NCI-H187 treated with DMSO at 0.1 percent for 48 hours (cell line): ENCODE measurements at regions not wholly inside any gene's neighbourhood (a gene's known extent, or its start where the extent isn't known, plus 50 kb on each side); places are given as distances from the start of the nearest gene placed in this dataset.
"Not testable (repeated sequence)": the region's sequence is repeated elsewhere in the genome, so short reads cannot be mapped to it uniquely, and the experiment has no call there.

Experiments used
- DNase-seq: peaks from one replicate; lab custom pipeline; 2025; lab: John Stamatoyannopoulos, UW

DNA sequence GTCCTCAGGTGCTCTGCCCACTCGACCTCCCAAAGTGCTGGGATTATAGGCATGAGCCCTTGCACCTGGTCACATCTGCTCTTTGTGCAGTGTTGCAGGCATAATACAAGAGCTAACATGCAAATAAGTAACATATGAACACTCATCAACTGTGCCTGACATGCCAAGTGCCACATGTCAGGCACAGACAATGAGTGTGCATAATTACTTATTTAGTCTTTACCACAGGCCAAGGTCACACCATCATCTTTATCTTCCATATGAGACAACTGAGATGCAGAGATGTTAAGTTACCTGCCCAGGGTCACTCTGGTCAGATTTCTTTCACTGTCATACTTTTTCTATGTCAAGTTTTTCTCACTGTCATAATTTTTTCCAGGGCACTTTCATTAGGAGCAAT lies 126.1 kb downstream of the PPIAL4G start:
- DNase-seq, result no peak

DNA sequence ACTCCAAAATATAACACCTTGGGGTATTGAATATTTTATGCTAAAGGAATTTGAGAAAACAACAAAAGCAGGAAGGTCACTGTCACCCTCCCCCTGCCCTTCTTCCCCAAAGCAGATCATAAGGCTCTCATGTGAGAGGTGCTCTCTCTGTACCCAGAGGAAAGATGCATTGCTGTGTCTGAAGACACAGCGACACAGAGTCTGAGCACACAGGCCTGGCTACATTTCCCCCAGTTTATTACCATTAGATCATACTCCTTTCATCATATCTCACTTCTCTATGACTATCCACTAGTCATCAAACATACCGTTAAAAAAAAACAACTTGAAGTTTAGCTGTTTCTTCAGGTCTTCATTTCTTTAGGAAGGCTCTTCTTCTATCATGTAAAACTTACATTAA lies 127.1 kb downstream of the PPIAL4G start:
- no peak for DNase-seq

DNA sequence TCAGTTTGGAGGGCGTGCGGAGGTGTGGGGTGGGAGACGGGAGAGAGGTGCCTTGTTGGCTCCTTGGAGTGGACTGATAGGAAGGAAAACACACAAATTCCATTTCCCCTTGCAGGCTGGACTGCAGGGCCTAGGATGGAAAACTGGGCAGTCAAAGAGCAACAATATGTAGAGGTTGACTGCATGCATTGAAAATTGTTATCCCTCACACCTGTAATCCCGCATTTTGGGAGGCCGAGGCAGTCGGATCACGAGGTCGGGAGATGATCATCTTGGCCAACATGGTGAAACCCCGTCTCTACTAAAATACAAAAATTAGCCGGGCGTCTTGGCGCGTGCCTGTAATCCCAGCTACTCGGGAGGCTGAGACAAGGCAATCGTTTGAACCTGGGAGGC lies 128.2 kb downstream of the PPIAL4G start:
- no peak for DNase-seq

DNA sequence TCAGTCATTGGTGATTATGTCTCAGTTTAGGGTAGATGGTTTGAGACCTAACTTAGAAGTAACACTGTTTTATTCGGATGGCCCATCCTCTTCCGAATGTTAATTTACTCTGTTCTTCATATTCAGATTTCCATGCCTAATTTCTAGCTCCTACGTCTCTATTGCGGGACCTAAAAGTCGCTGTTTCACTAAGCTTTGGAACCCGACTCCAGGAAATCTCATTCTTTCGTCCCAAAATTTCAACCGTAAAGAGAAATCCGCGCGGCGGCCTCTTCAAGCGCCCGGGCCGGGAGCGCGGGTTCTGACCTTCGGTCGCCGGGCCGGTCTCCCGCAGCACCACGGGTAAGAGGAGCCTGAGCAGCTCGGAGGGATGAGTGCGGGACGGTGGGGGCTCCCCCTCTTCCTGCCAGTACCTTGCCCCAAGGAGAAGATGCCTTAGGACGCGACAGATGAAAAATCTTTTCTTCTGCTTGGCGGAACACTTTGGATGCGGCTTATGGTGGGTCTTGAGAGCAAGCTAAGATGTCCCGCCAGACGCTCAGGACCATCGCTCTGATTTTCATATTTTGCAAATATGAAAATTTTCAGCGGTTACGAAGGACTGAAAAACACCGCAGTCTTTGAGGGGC lies 128.7 kb downstream of the PPIAL4G start:
- DNase-seq, result no peak

DNA sequence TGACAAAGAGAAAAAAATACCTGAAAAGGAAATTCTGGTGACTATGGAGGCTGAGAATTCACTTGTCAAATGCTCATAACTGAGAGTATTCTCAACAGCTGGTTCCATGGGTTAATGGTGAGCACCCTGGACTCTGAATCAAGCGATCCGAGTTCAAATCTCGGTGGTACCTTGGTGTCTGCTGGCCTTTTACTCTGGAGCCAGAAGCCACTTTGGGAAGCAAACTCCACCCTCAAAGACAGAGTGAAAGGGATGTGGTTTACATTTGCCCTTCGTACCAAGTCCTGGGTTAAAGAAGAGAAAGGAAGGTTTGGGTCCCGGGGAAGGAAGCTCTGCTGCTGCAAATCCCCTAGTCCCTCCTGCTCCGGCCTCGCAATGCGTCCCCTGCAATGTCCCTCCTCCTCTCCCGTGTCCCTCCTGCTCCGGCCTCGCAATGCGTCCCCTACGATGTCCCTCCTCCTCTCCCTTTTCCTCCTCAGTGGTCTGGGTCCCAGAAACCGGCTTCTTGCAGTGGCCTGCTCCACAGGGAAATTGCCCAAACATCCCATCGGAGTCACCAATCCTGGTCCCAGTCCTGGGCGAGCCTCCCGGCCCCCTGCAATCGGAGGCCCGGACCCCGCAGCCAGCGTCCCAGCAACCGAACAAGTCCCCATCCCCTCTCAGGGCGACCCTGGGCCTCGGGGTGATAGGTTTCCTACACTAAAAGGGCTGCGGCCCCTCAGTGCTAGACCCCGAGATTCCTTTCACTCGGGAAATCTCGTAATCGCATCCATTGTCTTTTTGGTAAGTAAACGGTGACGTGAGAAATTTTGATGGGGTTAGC lies 129.4 kb downstream of the PPIAL4G start:
- DNase-seq, result no peak

DNA sequence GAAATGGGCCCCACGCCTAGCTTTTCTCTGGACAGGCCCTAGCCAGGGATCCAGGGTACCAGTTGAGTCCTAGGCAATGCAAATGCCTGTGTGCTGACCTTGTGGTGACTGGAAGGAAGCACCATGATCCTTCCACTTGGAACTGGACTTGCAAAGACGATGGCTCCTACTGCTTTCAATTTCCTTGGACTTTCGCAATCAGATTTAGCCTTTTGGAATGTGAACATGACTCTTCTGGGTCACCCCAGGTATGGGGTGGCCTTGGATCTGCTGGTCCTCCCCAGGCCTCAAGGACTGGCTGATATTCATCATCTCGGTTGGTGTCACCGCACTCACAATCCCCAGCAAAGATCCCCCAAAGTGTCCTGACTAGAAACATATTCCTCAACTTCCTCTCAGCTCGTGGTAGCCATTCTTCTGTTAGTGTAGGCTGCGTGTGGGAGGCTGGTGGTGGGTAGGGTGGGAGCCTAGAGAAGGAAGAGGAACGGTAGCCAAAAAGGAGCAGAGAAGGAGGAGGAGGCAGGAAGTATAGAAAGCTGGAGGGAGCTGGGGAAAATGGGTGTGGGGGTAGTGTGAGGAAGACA lies 130.5 kb downstream of the PPIAL4G start:
- DNase-seq, result no peak

DNA sequence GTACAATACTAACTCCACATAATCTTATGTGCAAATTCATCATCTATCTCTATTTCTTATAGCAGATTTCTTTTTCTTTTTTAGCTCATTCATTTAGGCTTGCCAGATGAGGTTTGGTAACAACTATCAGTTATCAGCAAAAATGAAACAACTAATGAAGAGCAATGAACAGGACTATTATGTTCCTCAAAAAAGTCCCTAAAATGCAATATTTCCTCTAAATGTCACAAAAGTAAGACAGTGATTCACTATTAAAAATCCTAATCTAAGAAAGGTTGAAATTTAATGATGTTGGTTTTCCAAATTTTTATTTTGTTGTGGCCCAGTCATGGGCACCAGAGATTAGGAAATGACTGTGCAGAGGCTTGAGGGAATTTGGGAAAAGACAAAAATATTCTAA lies 135.3 kb downstream of the PPIAL4G start:
- DNase-seq, result no peak

DNA sequence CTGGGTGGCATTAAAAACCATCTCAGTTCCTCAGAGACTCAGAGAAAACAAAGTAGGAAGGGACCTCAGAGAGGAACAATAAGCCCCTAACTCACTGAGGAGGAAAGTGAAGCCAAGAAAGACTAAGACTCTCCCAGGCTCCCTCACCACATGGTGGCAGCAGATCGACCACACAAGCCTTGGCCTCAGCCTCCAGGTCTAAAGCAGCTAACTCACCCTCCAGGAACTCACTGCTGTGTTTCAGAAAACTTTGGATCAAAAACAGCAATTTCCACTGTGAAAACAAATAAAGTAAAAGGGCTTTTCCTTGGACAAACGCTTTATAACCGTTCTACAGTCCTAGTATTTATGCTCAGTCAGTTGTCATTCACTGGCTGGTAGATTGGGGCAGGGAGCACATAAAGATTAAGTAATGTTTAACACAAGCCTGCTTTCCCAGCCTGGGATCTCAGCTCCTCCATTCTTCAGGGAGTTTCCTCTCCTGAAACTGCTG lies 137.4 kb downstream of the PPIAL4G start:
- DNase-seq, result not testable (repeated sequence)

DNA sequence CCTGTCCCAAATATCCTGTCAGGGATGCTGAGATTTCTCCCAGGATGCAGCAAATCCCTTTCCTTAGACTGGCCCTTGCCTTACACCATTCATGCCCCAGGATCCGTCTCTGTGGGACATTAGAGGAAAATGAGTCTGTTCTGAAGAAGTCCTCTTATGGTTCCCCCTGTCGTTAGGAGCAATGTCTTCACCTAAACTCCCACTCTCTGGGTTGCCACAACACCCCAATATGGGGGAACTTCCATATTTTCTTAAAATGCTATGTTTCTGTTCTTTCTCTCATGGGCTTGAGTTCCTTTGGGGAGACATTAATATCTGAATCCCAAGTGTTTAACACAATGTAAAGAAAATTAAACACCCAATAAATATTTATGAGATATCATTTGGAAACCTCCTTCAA lies 138.5 kb downstream of the PPIAL4G start:
- not testable (repeated sequence) for DNase-seq

DNA sequence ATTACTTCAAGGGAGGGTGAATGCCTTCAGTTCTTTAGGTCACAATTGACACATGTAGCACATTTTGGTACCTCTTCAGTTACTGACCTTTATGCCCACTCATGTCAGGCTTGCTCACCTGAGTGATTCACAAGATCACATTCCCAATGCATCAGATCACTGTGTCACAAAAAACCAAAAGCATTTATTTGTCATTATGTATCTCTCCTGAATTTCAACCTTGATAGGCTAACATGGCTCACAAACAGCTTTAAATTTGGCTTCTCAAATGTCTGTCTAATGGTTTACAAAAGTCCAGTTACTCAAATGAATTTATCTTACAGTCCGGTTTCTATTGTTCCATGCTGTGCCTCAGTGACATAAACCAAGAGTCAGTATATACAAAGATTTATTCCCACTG lies 141.4 kb downstream of the PPIAL4G start:
- not testable (repeated sequence) for DNase-seq

DNA sequence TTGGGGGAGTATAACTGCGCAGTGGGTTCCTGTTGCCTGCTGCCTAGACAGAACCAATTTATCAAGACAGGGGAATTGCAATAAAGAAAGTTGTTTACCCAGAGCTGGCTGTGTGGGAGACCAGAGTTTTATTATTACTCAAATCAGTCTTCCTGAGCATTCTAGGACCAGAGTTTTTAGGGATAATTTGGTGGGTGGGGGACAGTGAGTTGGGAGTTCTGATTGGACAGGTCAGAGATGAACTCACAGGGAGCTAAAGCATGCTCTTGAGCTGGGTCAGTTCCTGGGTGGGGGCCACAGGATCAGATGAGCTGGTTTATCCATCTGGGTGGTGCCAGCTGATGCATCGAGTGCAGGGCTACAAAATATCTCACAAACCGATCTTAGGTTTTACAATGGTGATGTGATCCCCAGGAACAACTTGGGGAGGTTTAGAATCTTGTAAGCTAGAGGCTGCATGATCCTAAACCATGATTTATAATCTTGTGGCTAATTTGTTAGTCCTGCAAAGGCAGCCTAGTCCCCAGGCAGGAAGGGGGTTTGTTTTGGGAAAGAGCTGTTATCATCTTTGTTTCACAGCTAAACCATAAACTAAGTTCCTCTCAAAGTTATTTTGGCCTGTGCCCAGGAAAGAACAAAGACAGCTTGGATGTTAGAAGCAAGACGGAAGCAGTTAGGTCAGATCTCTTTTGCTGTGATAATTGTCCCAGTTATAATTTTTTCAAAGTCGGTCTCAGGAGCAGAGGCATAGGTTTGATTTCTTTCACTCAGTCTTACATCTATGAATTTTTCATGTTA lies 146.8 kb downstream of the PPIAL4G start:
- DNase-seq, result not testable (repeated sequence)

DNA sequence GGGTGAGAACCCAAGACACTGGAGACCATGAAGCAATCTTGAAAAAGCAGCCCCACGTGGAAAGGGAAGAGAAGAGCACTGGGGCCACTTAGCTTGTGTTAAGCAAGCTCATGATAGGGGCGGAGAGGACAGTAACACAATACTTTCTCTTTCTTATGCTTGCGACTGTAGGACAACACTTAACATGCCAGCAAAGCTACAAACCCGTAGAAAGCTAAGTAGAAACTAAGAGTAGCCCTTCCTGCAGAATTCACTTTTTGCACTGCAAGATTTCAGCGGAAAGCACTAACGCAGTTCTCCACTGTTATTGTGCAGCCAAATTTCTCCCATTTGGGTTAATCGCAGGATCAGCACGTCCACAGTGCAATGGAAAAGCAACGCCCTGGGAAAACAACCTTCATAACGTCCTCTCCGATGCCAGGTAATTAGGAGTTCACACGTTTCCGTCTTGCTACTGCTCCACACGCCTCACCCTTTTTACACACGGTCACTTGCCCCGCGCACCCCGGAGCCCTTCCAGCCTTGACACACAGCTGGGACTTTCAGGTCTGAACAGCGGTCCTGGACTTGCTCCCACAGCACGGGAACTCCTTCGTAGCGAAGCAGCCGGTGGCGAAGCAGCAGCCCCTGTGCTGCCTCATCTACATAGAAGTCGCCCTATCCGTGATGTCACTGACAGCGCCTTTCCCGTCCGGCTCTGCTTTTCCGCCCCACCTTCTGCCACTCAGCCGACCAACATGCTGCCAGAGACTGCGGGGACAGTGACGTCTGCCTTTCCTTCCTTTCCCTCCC lies 148.6 kb downstream of the PPIAL4G start:
- peak; percentile 98 for DNase-seq

DNA sequence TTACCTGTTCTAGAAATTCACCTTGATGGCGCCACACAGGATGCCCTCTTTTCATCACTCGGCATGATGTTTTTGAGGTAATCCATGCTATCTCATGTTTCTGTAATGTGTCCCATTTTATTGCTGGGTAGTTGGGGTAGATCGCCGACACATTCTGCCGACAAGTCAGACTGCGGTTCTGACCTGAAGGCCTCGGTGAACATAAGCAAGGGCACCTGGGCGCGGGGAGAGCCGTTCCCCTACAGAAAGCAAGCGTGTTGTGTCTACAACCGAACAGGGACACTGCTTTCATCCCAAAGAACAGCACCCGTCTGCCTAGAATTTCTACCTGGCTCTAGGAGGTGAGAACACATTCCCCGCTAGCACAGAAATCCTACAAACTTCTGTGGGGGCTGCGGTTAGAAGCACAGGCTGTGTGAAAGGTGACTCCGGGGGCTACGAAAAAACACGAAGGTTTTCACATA lies 149.2 kb downstream of the PPIAL4G start:
- no peak for DNase-seq

DNA sequence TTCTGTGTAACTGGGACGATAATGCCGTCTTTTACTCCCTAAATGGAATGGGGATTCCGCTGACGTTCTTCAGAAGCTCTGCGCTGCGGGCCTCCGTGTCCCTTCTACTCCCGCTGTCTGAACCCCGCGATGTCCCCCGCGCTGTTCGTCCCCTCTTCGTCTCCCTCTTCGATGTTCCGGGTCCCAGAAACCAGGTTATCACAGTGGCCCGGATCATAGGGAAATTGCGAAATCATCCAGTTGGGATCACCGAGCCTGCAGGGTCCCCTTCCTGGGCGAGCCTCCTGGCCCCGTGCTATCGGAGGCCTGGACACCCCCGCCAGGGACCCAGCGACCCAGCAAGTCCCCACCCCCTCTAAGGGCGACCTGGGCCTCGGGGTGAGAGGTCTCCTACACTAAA lies 154.2 kb downstream of the PPIAL4G start:
- DNase-seq, result no peak

DNA sequence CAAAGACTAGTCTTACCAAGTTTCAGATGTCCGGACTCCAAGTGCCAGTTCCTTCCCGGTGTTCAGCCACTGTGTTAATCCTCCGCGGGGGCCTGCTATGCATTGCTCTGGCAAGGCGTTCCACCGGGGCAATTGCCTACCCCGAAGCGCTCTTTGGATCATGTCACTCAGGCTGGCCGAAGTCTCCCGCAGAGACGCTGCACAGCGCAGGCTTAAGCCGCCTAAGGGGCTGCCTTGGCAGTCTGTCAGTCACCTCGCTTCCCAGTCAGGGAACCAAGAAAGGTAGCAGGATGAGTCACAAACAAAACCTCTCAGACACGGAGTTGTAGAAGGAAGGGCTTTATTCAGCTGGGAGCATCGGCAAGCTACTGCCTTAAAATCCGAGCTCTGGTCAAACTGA lies 158.1 kb downstream of the PPIAL4G start:
- DNase-seq, result not testable (repeated sequence)

DNA sequence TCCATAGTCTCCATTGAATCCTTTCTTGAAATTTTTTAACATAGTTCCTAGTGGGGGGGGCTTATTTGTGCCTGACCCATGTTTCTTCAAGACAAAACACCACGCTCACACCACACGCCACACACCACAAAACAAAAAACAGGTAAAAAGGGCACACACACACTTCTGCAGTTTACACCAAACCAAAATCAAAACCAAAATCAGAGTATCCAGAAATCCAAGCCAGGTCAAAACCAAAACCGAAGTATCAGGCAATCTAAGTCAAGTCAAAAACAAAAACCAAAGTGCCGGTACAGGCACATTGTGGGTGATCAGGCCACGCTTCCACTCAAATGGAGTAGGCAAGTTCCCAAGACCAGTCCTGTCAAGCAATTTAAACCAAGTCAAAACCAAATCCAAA lies 158.6 kb downstream of the PPIAL4G start:
- not testable (repeated sequence) for DNase-seq

DNA sequence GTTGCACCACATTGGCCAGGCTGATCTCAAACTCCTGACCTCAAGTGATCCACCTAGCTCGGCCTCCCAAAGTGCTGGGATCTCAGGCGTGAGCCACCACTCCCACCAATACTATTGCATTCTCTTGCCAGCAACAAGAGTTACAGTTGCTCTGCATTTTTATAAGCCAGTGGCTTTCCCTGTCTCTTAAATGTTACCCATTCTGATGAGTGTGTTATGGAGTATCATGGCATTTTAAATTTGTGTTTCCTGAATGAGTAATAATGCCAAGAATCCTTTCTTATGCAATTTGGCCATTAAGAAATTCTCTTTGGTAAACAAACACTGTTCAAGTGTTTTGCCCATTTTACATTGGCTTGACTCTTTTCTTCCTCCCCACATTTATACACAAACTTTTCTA lies 163.0 kb downstream of the PPIAL4G start:
- DNase-seq, result not testable (repeated sequence)

DNA sequence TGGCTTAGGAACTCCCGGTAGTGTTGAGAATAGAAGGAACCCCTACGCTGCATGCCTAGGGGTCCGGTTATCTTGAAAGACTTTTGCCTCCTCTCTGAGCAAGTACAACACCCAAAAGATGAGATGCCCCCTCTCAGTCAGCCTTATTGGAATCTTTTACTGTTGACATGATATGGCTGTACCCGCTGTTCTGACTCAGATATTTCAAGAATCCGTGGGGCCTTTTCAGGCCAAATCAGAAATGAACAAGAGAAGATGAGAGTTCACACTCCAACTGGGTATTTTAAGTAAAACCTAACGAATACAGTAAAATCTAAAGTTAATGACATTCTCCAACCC lies 164.2 kb downstream of the PPIAL4G start:
- no peak for DNase-seq

DNA sequence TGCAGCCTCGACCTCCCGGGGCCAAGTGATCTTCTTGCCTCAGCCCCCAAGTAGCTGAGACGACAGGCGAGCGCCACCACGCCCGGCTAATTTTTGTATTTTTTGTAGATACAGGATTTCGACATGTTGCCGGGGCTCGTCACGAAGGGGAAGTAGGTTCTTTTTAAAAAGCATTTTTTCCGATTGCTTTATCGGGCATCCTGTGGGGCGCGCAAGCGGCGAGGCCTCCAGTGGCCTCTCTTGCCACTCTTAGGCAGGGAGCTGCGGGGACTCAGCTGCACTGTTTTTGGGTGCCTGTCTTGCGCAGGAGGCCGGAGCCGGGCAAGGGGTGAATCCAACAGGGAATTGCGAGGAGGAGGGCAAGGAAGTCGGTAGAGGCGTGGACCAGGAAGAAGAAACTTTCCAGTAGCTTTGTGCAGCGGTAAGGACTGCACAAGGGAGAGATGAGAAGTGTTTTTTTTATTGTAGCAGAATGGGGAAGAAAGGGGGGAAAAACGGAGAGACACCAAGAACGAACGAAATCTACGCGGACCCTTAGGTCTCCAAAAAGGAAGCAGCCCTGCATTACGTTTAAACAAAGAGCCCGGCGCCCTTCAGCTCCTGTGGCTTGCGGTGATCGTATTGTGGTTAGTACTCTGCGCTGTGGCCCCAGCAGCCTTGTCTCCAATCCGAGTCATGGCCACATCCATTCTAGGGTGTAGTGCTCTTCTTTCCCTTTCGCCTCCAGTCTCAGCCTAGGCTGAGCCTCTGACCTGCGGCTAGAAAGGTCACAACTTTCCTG lies 164.8 kb downstream of the PPIAL4G start:
- DNase-seq, result no peak

DNA sequence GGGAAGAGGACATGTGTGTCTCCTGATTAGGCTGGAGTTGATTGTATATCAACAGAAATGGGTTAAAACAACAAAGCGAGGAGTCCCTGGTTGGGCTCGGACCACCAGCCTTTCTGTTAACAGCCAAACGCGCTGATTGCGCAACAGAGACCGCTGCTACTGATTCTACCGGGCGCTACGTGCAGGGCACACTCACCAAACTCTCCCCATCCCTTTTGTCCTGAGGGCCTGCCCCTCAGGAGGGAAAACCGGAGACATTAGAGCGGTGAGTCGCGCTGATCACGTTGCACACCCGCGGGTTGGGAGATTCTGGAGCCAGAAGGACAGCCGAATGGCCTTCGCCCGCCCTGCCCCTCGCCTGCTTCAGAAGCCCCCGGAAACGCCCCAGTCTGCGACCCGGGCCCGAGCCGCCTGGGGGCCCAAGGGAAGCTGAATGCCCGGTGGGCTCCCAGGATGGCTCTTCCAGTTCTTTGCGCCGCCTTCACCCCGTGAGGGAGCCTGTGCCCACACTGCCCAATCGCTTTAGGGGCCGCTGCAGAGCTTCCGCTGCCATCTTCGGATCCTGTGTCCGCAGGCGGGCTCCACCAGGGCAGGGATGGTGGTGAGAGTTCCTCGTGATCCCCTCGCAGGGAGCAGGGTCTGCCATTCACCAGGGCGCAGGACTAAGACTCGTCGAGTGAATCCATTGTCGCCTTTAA lies 165.4 kb upstream of the NBPF11 start:
- DNase-seq, result no peak
